ENCODE measurements at regions not wholly inside any gene's neighbourhood (a gene's known extent, or its start where the extent isn't known, plus 50 kb on each side); places are given as distances from the start of the nearest gene placed in this dataset.

GRCh38 chr1:239831577-239832355, 259.9 kb upstream of the FMN2 start:
- H3K36me3 Mint-ChIP-seq (ENCODE audit: insufficient read depth), result no peaks in the 10 kb centered on the region
- H3K27ac Mint-ChIP-seq, result no peak overlapping the region
- TF ChIP-seq CTCF (IDR thresholded peaks at IDR 0.05; ENCODE audit: unreplicated experiment), result no peak
- no peak overlapping the region for H3K4me3 Mint-ChIP-seq (ENCODE audit: low read depth)
- H3K4me1 Mint-ChIP-seq (ENCODE audit: low read depth), result peaks cover 2% of the 10 kb centered on the region
- no peaks in the 10 kb centered on the region for H3K27me3 Mint-ChIP-seq
- no peak for DNase-seq (ENCODE audit: low spot score, unreplicated experiment)
- H3K9me3 Mint-ChIP-seq (ENCODE audit: low read depth), result no peaks in the 10 kb centered on the region

DNA sequence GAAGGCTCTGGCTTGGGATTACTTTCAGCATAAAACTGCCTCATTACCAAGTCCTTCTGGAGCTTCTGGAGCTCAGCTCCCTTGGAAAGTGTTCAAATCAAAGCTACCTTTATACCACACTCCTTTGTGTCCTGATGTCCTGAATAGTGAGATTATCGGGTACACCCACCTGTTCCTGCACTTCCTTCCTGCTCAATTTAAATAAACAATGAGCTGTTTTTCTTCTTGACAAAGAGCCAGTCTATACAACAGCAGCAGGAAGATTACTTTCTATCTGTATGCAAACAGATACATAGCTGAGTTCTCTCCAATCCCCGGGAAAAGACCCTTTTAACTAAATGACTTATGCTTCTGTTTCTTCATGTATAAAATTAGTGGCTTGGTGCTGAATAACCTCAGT, 258.0 kb upstream of the FMN2 start:
- H3K27me3 Mint-ChIP-seq, result no peaks in the 10 kb centered on the region
- H3K27ac Mint-ChIP-seq, result no peak overlapping the region
- no peak overlapping the region for H3K4me3 Mint-ChIP-seq (ENCODE audit: low read depth)

DNA sequence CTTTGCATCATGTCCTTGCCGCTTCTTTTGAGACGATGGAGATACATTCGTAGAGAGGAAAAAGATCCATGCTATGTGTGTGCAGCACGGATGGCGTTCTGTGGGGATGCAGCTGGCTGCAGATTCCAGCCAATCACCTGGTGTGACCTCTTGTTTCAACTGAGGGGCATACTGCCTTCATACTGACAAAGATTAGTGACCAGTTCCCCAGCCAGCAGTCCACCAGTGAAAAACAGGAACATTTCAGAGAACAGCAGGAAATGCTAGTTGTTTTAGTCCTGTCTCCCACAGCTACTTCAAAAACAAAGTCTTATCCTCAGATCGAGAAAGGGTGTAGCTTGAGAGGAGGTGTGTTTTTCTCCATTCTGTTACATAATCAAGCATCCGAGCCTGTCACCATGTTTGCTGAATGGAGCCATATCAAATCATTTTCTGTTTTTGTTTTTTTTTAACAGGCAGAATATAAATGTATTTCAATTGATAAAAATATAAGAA, 255.7 kb upstream of the FMN2 start:
- DNase-seq (ENCODE audit: low spot score, unreplicated experiment), result no peak
- Mint-ChIP-seq H3K4me1 (ENCODE audit: low read depth) (peaks cover 2% of the 10 kb centered on the region), H3K4me3 (ENCODE audit: low read depth) (no peak overlapping the region), H3K27ac (no peak overlapping the region), H3K9me3 (ENCODE audit: low read depth) (no peaks in the 10 kb centered on the region), H3K27me3 (no peaks in the 10 kb centered on the region), H3K36me3 (ENCODE audit: insufficient read depth) (no peaks in the 10 kb centered on the region)
- no peak for TF ChIP-seq CTCF (IDR thresholded peaks at IDR 0.05; ENCODE audit: unreplicated experiment)

More for the DNA sequence above, 258.0 kb upstream of the FMN2 start:
- peaks cover 2% of the 10 kb centered on the region for H3K4me1 Mint-ChIP-seq (ENCODE audit: low read depth)
- DNase-seq (ENCODE audit: low spot score, unreplicated experiment), result no peak
- no peaks in the 10 kb centered on the region for H3K9me3 Mint-ChIP-seq (ENCODE audit: low read depth)
- H3K36me3 Mint-ChIP-seq (ENCODE audit: insufficient read depth), result no peaks in the 10 kb centered on the region
- no peak for TF ChIP-seq CTCF (IDR thresholded peaks at IDR 0.05; ENCODE audit: unreplicated experiment)

- no peaks in the 10 kb centered on the region for H3K4me1 Mint-ChIP-seq (ENCODE audit: low read depth)
- H3K36me3 Mint-ChIP-seq (ENCODE audit: insufficient read depth), result no peaks in the 10 kb centered on the region
- H3K27ac Mint-ChIP-seq, result no peak overlapping the region
- TF ChIP-seq CTCF (IDR thresholded peaks at IDR 0.05; ENCODE audit: unreplicated experiment), result no peak
- H3K4me3 Mint-ChIP-seq (ENCODE audit: low read depth), result no peak overlapping the region
- no peaks in the 10 kb centered on the region for H3K27me3 Mint-ChIP-seq
- DNase-seq (ENCODE audit: low spot score, unreplicated experiment), result no peak
- no peaks in the 10 kb centered on the region for H3K9me3 Mint-ChIP-seq (ENCODE audit: low read depth)
Measured at GRCh38 chr1:239840336-239840735, 251.3 kb upstream of the FMN2 start.

GRCh38 chr1:239840790-239841189, 250.9 kb upstream of the FMN2 start:
- Mint-ChIP-seq H3K9me3 (ENCODE audit: low read depth) (no peaks in the 10 kb centered on the region), H3K4me1 (ENCODE audit: low read depth) (no peaks in the 10 kb centered on the region)
- TF ChIP-seq CTCF (IDR thresholded peaks at IDR 0.05; ENCODE audit: unreplicated experiment), result no peak

More at GRCh38 chr1:239840790-239841189, 250.9 kb upstream of the FMN2 start:
- H3K4me3 Mint-ChIP-seq (ENCODE audit: low read depth), result no peak overlapping the region
- no peaks in the 10 kb centered on the region for H3K27me3 Mint-ChIP-seq
- DNase-seq (ENCODE audit: low spot score, unreplicated experiment), result no peak
- H3K36me3 Mint-ChIP-seq (ENCODE audit: insufficient read depth), result no peaks in the 10 kb centered on the region
- H3K27ac Mint-ChIP-seq, result no peak overlapping the region
